HAP-1 (cell line): ENCODE measurements at regions not wholly inside any gene's neighbourhood (a gene's known extent, or its start where the extent isn't known, plus 50 kb on each side); places are given as distances from the start of the nearest gene placed in this dataset.
"Not testable (repeated sequence)": the region's sequence is repeated elsewhere in the genome, so short reads cannot be mapped to it uniquely, and the experiment has no call there.

Experiments used
- DNase-seq, 2 experiments: peaks; one replicate each; pipeline ENCODE4 v3.0.0-alpha.2; 2016 to 2020; ENCODE audit warnings: low spot score in 2 of 2
- H3K27me3 ChIP-seq: fragments of 250-450 bp; sonication (Bioruptor Pico); 2 replicates; pipeline ENCODE4 v1.5.1; 2020; ENCODE audit warnings: low read depth, mild to moderate bottlenecking, moderate library complexity
- H3K36me3 ChIP-seq: fragments of 250-450 bp; sonication (Bioruptor Pico); replicated peaks from 2 replicates; pipeline ENCODE4 v1.5.1; 2020; ENCODE audit warnings: mild to moderate bottlenecking
- H3K4me1 ChIP-seq: fragments of 250-450 bp; sonication (Bioruptor Pico); 2 replicates; pipeline ENCODE4 v1.5.1; 2020; ENCODE audit warnings: mild to moderate bottlenecking
- H3K4me3 ChIP-seq: fragments of 250-450 bp; sonication (Bioruptor Pico); 2 replicates; pipeline ENCODE4 v1.5.1; 2020; ENCODE audit warnings: mild to moderate bottlenecking, moderate library complexity
- H3K9me3 ChIP-seq: fragments of 250-450 bp; sonication (Bioruptor Pico); 2 replicates; pipeline ENCODE4 v1.5.1; 2020; ENCODE audit warnings: mild to moderate bottlenecking, moderate library complexity
- in situ Hi-C: fragments of 300-500 bp; cut with MboI; formaldehyde crosslinking; loops from 3 replicates; pipeline ENCODE4 v1.14.3; 2020; ENCODE audit warnings: low sequenced_read_pairs, inconsistent platforms, mixed read lengths

- Histone ChIP-seq H3K9me3 (no peaks in the 10 kb centered on the region), H3K4me1 (peaks cover 3% of the 10 kb centered on the region), H3K4me3 (no peak overlapping the region), H3K27me3 (no peaks in the 10 kb centered on the region), H3K36me3 (no peaks in the 10 kb centered on the region)
- in situ Hi-C loops = no loop called here
- DNase-seq = no peak
These were observed 61.1 kb upstream of the SEM1 start for GRCh38 chr7:96770758-96771157.

GRCh38 chr7:96772139-96772694, 62.6 kb upstream of the SEM1 start:
- peaks cover 3% of the 10 kb centered on the region for H3K4me1 ChIP-seq
- H3K36me3 ChIP-seq = no peaks in the 10 kb centered on the region
- peak in 1 of 2 experiments; percentile 8 for DNase-seq
- H3K4me3 ChIP-seq = no peak overlapping the region
- H3K9me3 ChIP-seq = no peaks in the 10 kb centered on the region
- no peaks in the 10 kb centered on the region for H3K27me3 ChIP-seq
- in situ Hi-C loops = no loop called here

- in situ Hi-C loops = no loop called here
- H3K27me3 ChIP-seq = no peaks in the 10 kb centered on the region
These were observed 63.8 kb upstream of the SEM1 start for GRCh38 chr7:96773483-96773882.

GRCh38 chr7:96774358-96774757, 64.7 kb upstream of the SEM1 start:
- Histone ChIP-seq H3K36me3 (no peaks in the 10 kb centered on the region), H3K4me3 (no peak overlapping the region), H3K4me1 (peaks cover 3% of the 10 kb centered on the region), H3K27me3 (no peaks in the 10 kb centered on the region), H3K9me3 (no peaks in the 10 kb centered on the region)
- in situ Hi-C loops = no loop called here
- DNase-seq = no peak

More at GRCh38 chr7:96773483-96773882, 63.8 kb upstream of the SEM1 start:
- H3K36me3 ChIP-seq = no peaks in the 10 kb centered on the region
- peaks cover 3% of the 10 kb centered on the region for H3K4me1 ChIP-seq
- H3K4me3 ChIP-seq = no peak overlapping the region
- DNase-seq = no peak
- H3K9me3 ChIP-seq = no peaks in the 10 kb centered on the region

DNA sequence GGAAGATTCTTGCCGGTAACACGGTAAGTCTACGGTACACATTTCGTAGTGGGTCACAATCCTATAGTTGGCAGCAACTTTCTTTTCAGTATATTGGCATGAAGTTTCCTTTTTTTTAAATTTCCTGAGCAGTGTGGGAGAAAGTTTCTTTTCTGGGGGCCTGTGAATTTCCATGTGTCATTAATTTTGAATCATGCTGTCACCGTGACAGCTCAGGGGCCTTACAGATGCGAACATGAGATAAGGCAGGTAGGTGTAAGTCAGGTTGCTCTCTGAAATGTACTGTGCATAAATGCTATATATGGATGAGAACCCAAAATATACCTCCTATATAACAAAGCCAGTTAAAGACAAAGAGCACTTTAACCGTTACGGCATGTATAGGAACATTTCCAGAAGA, 65.4 kb upstream of the SEM1 start:
- in situ Hi-C loops = no loop called here
- no peaks in the 10 kb centered on the region for H3K9me3 ChIP-seq
- H3K4me1 ChIP-seq = peaks cover 3% of the 10 kb centered on the region
- no peaks in the 10 kb centered on the region for H3K27me3 ChIP-seq
- DNase-seq = no peak
- no peak overlapping the region for H3K4me3 ChIP-seq
- no peaks in the 10 kb centered on the region for H3K36me3 ChIP-seq

GRCh38 chr7:96778263-96778662, 68.6 kb upstream of the SEM1 start:
- Histone ChIP-seq H3K4me3 (no peak overlapping the region), H3K4me1 (no peaks in the 10 kb centered on the region; the same call in 1 of the 2 replicates), H3K9me3 (no peaks in the 10 kb centered on the region), H3K27me3 (no peaks in the 10 kb centered on the region), H3K36me3 (no peaks in the 10 kb centered on the region)
- in situ Hi-C loops = no loop called here
- no peak for DNase-seq

GRCh38 chr7:96781919-96782318, 72.3 kb upstream of the SEM1 start:
- no peak for DNase-seq
- no peak overlapping the region for H3K4me3 ChIP-seq
- no peaks in the 10 kb centered on the region for H3K36me3 ChIP-seq
- H3K4me1 ChIP-seq = peaks cover 25% of the 10 kb centered on the region
- in situ Hi-C loops = no loop called here
- H3K27me3 ChIP-seq = no peaks in the 10 kb centered on the region
- no peaks in the 10 kb centered on the region for H3K9me3 ChIP-seq

GRCh38 chr7:96782686-96783298, 73.1 kb upstream of the SEM1 start:
- H3K9me3 ChIP-seq, H3K27me3 ChIP-seq, in situ Hi-C loops, H3K4me3 ChIP-seq, DNase-seq, H3K36me3 ChIP-seq: not testable (repeated sequence)
- H3K4me1 ChIP-seq = peaks cover 34% of the 10 kb centered on the region

DNA sequence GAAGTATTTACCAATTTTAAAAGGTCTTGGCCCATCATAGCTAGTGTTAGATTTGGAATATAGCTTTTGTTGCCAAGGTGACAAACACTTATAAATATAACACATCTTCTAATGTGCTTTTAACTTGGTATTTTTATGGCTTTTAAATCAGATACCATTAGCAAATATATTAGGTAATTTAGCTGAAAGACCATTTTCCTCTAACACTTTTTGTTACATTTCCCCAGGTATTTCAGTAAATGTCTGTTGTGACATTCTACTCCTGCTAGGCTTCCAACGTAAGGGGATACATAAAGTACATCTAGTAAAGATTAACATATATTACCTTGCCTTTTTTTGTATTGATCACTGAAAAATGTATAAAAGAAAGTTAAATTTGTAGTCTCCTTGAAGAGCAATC, 75.0 kb upstream of the SEM1 start:
- no peak for DNase-seq
- in situ Hi-C loops = no loop called here
- Histone ChIP-seq H3K9me3 (no peaks in the 10 kb centered on the region), H3K4me3 (no peak overlapping the region), H3K27me3 (no peaks in the 10 kb centered on the region), H3K36me3 (no peaks in the 10 kb centered on the region), H3K4me1 (peaks cover 49% of the 10 kb centered on the region)

DNA sequence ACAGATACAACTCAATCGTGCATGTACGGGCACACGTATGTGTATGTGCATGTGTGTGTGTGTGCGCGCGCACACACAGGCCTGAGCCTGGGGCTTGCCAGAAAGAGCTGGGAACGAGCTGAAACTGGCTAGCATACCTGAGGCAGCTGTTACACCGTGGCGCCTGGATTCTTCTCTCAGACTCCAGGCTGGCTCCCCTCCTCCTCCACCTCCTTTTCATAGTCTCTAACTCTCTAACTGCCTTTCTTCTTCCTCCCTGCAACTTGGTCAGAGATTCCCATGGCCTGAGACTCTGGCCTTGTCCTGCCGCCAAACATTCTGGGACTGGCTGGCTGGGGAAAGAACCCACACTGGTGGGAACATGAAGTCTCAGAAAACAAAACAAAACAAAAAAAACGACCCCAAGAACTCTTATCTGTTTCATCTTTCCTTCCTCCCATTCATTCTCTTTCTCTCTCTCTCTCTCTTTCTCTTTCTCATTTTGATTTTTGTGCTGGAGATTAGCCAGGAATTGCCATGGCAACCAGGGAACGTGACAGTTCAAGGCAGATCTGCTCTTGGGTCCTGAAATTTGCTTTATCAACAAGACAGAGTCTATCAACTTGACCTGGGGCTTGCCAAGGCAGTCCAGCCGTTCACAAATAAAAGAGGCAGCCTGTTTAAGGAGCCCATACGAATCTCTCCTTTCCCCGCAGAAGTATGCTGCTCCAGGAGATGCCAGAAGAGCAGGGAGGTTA, 76.8 kb upstream of the SEM1 start:
- Histone ChIP-seq H3K27me3 (no peaks in the 10 kb centered on the region), H3K4me1 (peaks cover 49% of the 10 kb centered on the region), H3K9me3 (no peaks in the 10 kb centered on the region), H3K36me3 (no peaks in the 10 kb centered on the region), H3K4me3 (no peak overlapping the region)
- in situ Hi-C loops = no loop called here
- DNase-seq = peak; percentile 73 to 80

DNA sequence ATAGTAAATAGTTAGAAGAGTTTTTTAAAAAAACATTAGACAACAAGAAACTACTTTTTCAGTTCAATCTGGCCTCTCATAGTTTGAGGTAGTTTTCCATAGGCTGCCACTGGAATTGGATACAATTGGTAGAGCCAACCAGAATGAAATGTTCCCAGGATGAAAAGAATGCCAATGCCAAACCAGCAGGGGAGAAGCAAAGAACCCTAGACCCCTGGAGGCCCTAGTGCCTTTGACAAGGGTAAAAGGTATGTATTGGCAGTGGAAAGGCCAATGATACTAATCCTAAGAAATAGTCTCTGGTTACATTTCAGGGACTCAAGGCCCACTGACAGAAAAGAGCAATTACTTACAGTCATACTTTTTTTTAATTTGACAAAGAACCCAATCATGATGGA, 77.4 kb upstream of the SEM1 start:
- Histone ChIP-seq H3K4me3 (no peak overlapping the region), H3K36me3 (no peaks in the 10 kb centered on the region), H3K4me1 (peaks cover 49% of the 10 kb centered on the region), H3K27me3 (no peaks in the 10 kb centered on the region), H3K9me3 (no peaks in the 10 kb centered on the region)
- in situ Hi-C loops = no loop called here
- no peak for DNase-seq

GRCh38 chr7:96789914-96790313, 80.3 kb upstream of the SEM1 start:
- H3K4me3 ChIP-seq = no peak overlapping the region
- no peaks in the 10 kb centered on the region for H3K27me3 ChIP-seq
- H3K9me3 ChIP-seq = no peaks in the 10 kb centered on the region
- H3K36me3 ChIP-seq = no peaks in the 10 kb centered on the region
- in situ Hi-C loops = no loop called here
- H3K4me1 ChIP-seq = peaks cover 44% of the 10 kb centered on the region
- DNase-seq = no peak

- H3K27me3 ChIP-seq = no peaks in the 10 kb centered on the region
- no peaks in the 10 kb centered on the region for H3K9me3 ChIP-seq
- H3K4me3 ChIP-seq = no peak overlapping the region
- DNase-seq = no peak
- in situ Hi-C loops = no loop called here
- no peaks in the 10 kb centered on the region for H3K36me3 ChIP-seq
- peaks cover 22% of the 10 kb centered on the region for H3K4me1 ChIP-seq
These were observed 82.5 kb upstream of the SEM1 start for GRCh38 chr7:96792115-96792514.

DNA sequence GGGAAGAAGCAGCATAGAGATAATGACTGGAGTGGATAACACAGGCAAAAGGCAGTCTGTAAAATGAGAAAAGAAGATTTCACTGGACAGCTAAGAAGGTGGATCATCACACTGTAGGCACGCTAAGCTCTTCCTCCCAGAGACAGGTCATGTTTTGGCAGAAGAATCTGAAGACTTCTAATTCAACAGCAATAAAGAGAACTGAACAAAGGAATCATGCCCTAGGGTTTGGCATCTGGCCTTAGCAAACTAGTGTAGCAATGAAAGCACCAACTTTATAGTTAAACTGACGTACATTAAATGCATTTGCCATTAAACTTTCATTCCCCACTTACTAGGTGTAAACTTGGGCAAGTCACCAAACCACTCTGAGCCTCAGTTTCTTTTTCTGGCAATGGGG, 84.4 kb upstream of the SEM1 start:
- in situ Hi-C loops = no loop called here
- no peak overlapping the region for H3K4me3 ChIP-seq

More for the DNA sequence above, 84.4 kb upstream of the SEM1 start:
- Histone ChIP-seq H3K36me3 (no peaks in the 10 kb centered on the region), H3K4me1 (peaks cover 2% of the 10 kb centered on the region), H3K9me3 (no peaks in the 10 kb centered on the region), H3K27me3 (no peaks in the 10 kb centered on the region)
- DNase-seq = no peak
